Osteocyte (in vitro differentiated cells): ENCODE measurements at regions not wholly inside any gene's neighbourhood (a gene's known extent, or its start where the extent isn't known, plus 50 kb on each side); places are given as distances from the start of the nearest gene placed in this dataset.
"Not testable (repeated sequence)": the region's sequence is repeated elsewhere in the genome, so short reads cannot be mapped to it uniquely, and the experiment has no call there.

Experiments used
- DNase-seq: peaks from one replicate; pipeline ENCODE4 v3.0.0; 2021; ENCODE audit warnings: mixed read lengths; ENCODE audit not compliant: unreplicated experiment; ENCODE audit errors: extremely low spot score
- H3K27ac Mint-ChIP-seq: one replicate; pipeline ENCODE4 v1.8.0; 2021; ENCODE audit warnings: mild to moderate bottlenecking, mixed read lengths; ENCODE audit not compliant: unreplicated experiment
- H3K27me3 Mint-ChIP-seq: one replicate; pipeline ENCODE4 v1.8.0; 2021; ENCODE audit warnings: mixed read lengths; ENCODE audit not compliant: unreplicated experiment
- H3K36me3 Mint-ChIP-seq: one replicate; pipeline ENCODE4 v1.8.0; 2021; ENCODE audit warnings: mixed read lengths; ENCODE audit not compliant: unreplicated experiment
- H3K4me1 Mint-ChIP-seq: one replicate; pipeline ENCODE4 v1.8.0; 2021; ENCODE audit warnings: mixed read lengths; ENCODE audit not compliant: unreplicated experiment
- H3K4me3 Mint-ChIP-seq: one replicate; pipeline ENCODE4 v1.8.0; 2021; ENCODE audit warnings: mild to moderate bottlenecking, moderate library complexity, mixed read lengths; ENCODE audit not compliant: unreplicated experiment
- H3K9me3 Mint-ChIP-seq: one replicate; pipeline ENCODE4 v1.8.0; 2021; ENCODE audit warnings: mixed read lengths; ENCODE audit not compliant: unreplicated experiment
- CTCF ChIP-seq: fragments of 200-600 bp; sonication (generic); IDR thresholded peaks from 2 replicates; pipeline ENCODE4 v1.5.0; 2021; ENCODE audit warnings: antibody characterized with exemption, mild to moderate bottlenecking, moderate library complexity

- Mint-ChIP-seq H3K27me3 (no peaks in the 10 kb centered on the region), H3K4me1 (no peaks in the 10 kb centered on the region), H3K4me3 (no peak overlapping the region), H3K27ac (no peak overlapping the region), H3K9me3 (peaks cover 8% of the 10 kb centered on the region), H3K36me3 (no peaks in the 10 kb centered on the region)
- no peak for DNase-seq
- TF ChIP-seq CTCF, result no peak
Observed at GRCh38 chr1:221276896-221277409, 397.7 kb downstream of the HLX start.

DNA sequence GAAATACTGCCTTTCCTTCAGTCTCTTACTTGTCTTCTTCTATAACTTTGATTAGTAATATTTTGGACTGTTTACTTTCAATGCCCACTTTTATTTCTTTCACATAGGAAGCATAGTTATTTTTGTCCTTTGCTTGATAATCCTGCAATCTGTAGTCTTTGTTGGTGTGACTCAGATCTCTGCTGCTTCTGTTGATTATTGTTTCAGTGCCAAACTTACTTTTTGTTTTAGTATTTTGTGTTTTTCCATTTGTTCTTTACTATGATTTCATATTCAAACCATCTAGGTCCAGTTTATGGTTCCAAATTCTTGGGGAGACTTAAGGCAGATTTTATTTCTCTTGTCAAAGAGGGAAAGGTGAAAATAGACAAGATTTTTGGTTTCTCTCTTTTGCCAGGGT is 399.9 kb downstream of the HLX start:
- no peak for DNase-seq
- Mint-ChIP-seq H3K27ac (no peak overlapping the region), H3K4me1 (no peaks in the 10 kb centered on the region), H3K27me3 (no peaks in the 10 kb centered on the region), H3K9me3 (peaks cover 20% of the 10 kb centered on the region), H3K4me3 (no peak overlapping the region), H3K36me3 (no peaks in the 10 kb centered on the region)
- no peak for TF ChIP-seq CTCF

DNA sequence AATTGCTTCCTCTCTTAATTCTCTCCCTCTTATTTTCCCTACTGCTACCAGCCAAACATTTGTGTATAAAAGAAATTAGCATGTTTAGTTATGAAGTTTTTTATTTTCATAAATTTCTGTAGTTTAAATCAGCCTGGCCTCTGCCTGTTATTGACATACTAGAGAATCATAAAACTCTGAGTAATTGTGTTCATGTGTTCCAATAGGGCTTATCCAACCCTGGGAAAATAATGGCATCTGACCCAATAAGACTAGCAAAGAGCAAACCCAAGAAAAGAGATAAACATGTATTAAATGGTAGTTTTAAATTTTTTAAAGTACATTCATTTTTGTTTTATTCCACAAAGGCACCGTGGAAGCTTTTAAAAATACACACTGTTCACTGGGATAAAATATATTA is 404.3 kb downstream of the HLX start:
- H3K27ac Mint-ChIP-seq, result no peak overlapping the region
- no peaks in the 10 kb centered on the region for H3K36me3 Mint-ChIP-seq
- DNase-seq, result no peak
- no peaks in the 10 kb centered on the region for H3K4me1 Mint-ChIP-seq
- TF ChIP-seq CTCF, result no peak
- H3K9me3 Mint-ChIP-seq, result peaks cover 20% of the 10 kb centered on the region
- no peaks in the 10 kb centered on the region for H3K27me3 Mint-ChIP-seq
- no peak overlapping the region for H3K4me3 Mint-ChIP-seq

GRCh38 chr1:221284028-221284427 is 404.8 kb downstream of the HLX start:
- H3K27me3 Mint-ChIP-seq, result no peaks in the 10 kb centered on the region
- DNase-seq, result no peak
- H3K27ac Mint-ChIP-seq, result no peak overlapping the region
- no peaks in the 10 kb centered on the region for H3K4me1 Mint-ChIP-seq
- TF ChIP-seq CTCF, result no peak
- peaks cover 20% of the 10 kb centered on the region for H3K9me3 Mint-ChIP-seq
- H3K36me3 Mint-ChIP-seq, result no peaks in the 10 kb centered on the region
- H3K4me3 Mint-ChIP-seq, result no peak overlapping the region

DNA sequence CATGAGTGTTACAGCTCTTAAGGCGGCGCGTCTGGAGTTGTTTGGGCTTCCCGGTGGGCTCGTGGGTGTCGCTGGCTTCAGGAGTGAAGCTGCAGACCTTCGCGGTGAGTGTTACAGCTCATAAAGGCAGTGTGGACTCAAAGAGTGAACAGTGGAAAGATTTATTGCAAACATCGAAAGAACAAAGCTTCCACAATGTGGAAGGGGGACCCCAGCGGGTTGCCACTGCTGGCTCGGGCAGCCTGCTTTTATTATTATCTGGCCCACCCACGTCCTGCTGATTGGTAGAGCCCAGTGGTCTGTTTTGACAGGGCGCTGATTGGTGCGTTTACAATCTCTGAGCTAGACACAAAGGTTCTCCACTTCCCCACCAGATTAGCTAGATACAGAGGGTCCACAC is 405.7 kb downstream of the HLX start:
- H3K27ac Mint-ChIP-seq, DNase-seq, H3K27me3 Mint-ChIP-seq, H3K36me3 Mint-ChIP-seq, H3K4me1 Mint-ChIP-seq, H3K4me3 Mint-ChIP-seq: not testable (repeated sequence)
- H3K9me3 Mint-ChIP-seq, result peaks cover 20% of the 10 kb centered on the region

DNA sequence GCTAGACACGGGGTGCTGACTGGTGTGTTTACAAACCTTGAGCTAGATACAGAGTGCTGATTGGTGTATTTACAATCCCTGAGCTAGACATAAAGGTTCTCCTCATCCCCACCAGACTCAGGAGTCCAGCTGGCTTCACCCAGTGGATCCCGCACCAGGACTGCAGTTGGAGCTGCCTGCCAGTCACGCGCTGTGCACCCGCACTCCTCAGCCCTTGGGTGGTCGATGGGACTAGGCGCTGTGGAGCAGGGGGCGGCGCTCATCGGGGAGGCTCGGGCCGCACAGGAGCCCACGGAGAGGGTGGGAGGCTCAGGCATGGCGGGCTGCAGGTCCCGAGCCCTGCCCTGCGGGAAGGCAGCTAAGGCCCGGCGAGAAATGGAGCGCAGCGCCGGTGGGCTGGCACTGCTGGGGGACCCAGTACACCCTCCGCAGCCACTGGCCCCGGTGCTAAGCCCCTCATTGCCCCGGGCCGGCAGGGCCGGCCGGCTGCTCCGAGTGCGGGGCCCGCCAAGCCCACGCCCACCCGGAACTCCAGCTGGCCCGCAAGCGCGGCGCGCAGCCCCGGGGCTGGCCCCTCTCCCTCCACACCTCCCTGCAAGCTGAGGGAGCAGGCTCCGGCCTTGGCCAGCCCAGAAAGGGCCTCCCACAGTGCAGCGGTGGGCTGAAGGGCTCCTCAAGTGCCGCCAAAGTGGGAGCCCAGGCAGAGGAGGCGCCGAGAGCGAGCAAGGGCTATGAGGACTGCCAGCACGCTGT is 406.4 kb downstream of the HLX start:
- H3K4me3 Mint-ChIP-seq, H3K27me3 Mint-ChIP-seq, H3K36me3 Mint-ChIP-seq, DNase-seq, H3K4me1 Mint-ChIP-seq, H3K27ac Mint-ChIP-seq: not testable (repeated sequence)
- peaks cover 20% of the 10 kb centered on the region for H3K9me3 Mint-ChIP-seq
